Stomach (tissue), 4 donors: ENCODE measurements at regions not wholly inside any gene's neighbourhood (a gene's known extent, or its start where the extent isn't known, plus 50 kb on each side); places are given as distances from the start of the nearest gene placed in this dataset.

Source experiments
- CTCF ChIP-seq, 7 experiments: fragments of 450-650 bp in 4 of 7; fragments of 200-600 bp in 3 of 7; sonication (generic) in 3 of 7; IDR thresholded peaks; one replicate each; pipeline ENCODE4 v1.5.1; 2016 to 2019; ENCODE audit warnings: antibody characterized with exemption in 7 of 7, control low read depth in 2 of 7, mild to moderate bottlenecking in 1 of 7
- POLR2A ChIP-seq, 4 donors: fragments of 450-650 bp; IDR thresholded peaks; one replicate each; pipeline ENCODE4 v1.6.1; 2016; ENCODE audit warnings: antibody characterized with exemption in 4 of 4, control low read depth in 2 of 4, mild to moderate bottlenecking in 1 of 4, moderate library complexity in 1 of 4
- POLR2AphosphoS5 ChIP-seq, 3 donors: sonication (generic); formaldehyde crosslinking; IDR thresholded peaks; one replicate each; pipeline ENCODE4 v1.6.1; 2016; ENCODE audit warnings: antibody characterized with exemption in 3 of 3

- no peak for TF ChIP-seq CTCF (IDR thresholded peaks at IDR 0.05)
- no peak for TF ChIP-seq POLR2A (IDR thresholded peaks at IDR 0.05)
- TF ChIP-seq POLR2AphosphoS5 (IDR thresholded peaks at IDR 0.05) = no peak
These were observed 296.2 kb upstream of the IRX3 start for GRCh38 chr16:54582631-54583250.
